SK-N-SH (cell line): ENCODE measurements at regions not wholly inside any gene's neighbourhood (a gene's known extent, or its start where the extent isn't known, plus 50 kb on each side); places are given as distances from the start of the nearest gene placed in this dataset.
A peak's percentile ranks its signal among the peaks of the same experiment; 100 is the strongest.

Experiments
- CTCF ChIA-PET: fragments of 300-600, 350-600 bp; formaldehyde crosslinking; extraction: SDS; loops from one replicate; lab custom pipeline; 2021; lab: Yijun Ruan, JAX
- POLR2A ChIA-PET: fragments of 350-600 bp; sonication (Branson Sonifier 250); formaldehyde crosslinking; extraction: SDS; loops from one replicate; lab custom pipeline; 2020; ENCODE audit warnings: antibody characterized with exemption, inconsistent platforms; lab: Yijun Ruan, JAX
- DNase-seq: peaks from one replicate; pipeline ENCODE4 v3.0.0; 2012
- H2AFZ ChIP-seq: fragments of 200-600 bp; sonication (generic); 2 replicates; pipeline ENCODE4 v1.8.1; 2016; ENCODE audit warnings: antibody characterized with exemption, mild to moderate bottlenecking, low read depth
- H3F3A ChIP-seq: fragments of 200-600 bp; sonication (generic); replicated peaks from 2 replicates; pipeline ENCODE3; 2016; ENCODE audit warnings: antibody characterized with exemption, mild to moderate bottlenecking; ENCODE audit not compliant: insufficient read depth
- H3K27ac ChIP-seq, 2 experiments: fragments of 200-500 bp in 1 of 2; fragments of 200-600 bp in 1 of 2; sonication (Bioruptor generic) in 1 of 2; sonication (generic), shearing (Covaris generic) in 1 of 2; 2 replicates each; pipeline versions ENCODE4 v1.5.1 to v1.6.1; 2014 to 2016; ENCODE audit warnings: low read depth in 2 of 2, inconsistent platforms in 1 of 2, low read length in 1 of 2, mild to moderate bottlenecking in 1 of 2, mixed read lengths in 1 of 2
- H3K27me3 ChIP-seq: fragments of 200-600 bp; sonication (generic), shearing (Covaris generic); 2 replicates; pipeline ENCODE4 v1.6.1; 2016; ENCODE audit warnings: mixed run types; ENCODE audit not compliant: insufficient read depth
- H3K36me3 ChIP-seq, 2 experiments: fragments of 200-500 bp in 1 of 2; fragments of 200-600 bp in 1 of 2; sonication (Bioruptor generic) in 1 of 2; sonication (generic) in 1 of 2; replicated peaks in 1 of 2; 2 replicates each; pipeline versions ENCODE3 to v1.5.1; 2014 to 2016; ENCODE audit warnings: low read length in 1 of 2, mild to moderate bottlenecking in 1 of 2; ENCODE audit not compliant: insufficient read depth in 2 of 2, control insufficient read depth in 1 of 2
- H3K4me1 ChIP-seq, 2 experiments: fragments of 200-500 bp in 1 of 2; fragments of 200-600 bp in 1 of 2; sonication (Bioruptor generic) in 1 of 2; sonication (generic), shearing (Covaris generic) in 1 of 2; 2 replicates each; pipeline versions ENCODE4 v1.5.1 to v1.6.1; 2014 to 2016; ENCODE audit warnings: low read depth in 1 of 2, low read length in 1 of 2, mixed run types in 1 of 2; ENCODE audit not compliant: insufficient read depth in 2 of 2, control insufficient read depth in 1 of 2
- H3K4me2 ChIP-seq: fragments of 200-600 bp; sonication (generic), shearing (Covaris generic); 2 replicates; pipeline ENCODE4 v1.6.1; 2017; ENCODE audit warnings: mixed run types
- H3K4me3 ChIP-seq, 2 experiments: fragments of 200-500 bp in 1 of 2; fragments of 200-600 bp in 1 of 2; sonication (Bioruptor generic) in 1 of 2; sonication (generic), shearing (Covaris generic) in 1 of 2; 2 replicates each; pipeline versions ENCODE4 v1.5.1 to v1.8.1; 2014 to 2016; ENCODE audit warnings: low read depth in 2 of 2, inconsistent platforms in 1 of 2, low read length in 1 of 2, mild to moderate bottlenecking in 1 of 2, mixed read lengths in 1 of 2, moderate library complexity in 1 of 2
- H3K79me2 ChIP-seq: fragments of 200-600 bp; sonication (generic); 2 replicates; pipeline ENCODE4 v1.8.1; 2017; ENCODE audit warnings: mild to moderate bottlenecking; ENCODE audit not compliant: insufficient read depth
- H3K9ac ChIP-seq: fragments of 200-600 bp; sonication (generic); 2 replicates; pipeline ENCODE4 v1.6.1; 2017; ENCODE audit warnings: mixed run types
- H3K9me2 ChIP-seq: fragments of 200-600 bp; sonication (generic); 2 replicates; pipeline ENCODE4 v1.6.1; 2017; ENCODE audit warnings: mixed run types
- H3K9me3 ChIP-seq: fragments of 200-600 bp; sonication (generic); 2 replicates; pipeline ENCODE4 v1.6.1; 2017; ENCODE audit warnings: mixed run types, mild to moderate bottlenecking, moderate library complexity
- H4K20me1 ChIP-seq: fragments of 200-600 bp; sonication (generic); 2 replicates; pipeline ENCODE4 v1.6.1; 2017; ENCODE audit warnings: mild to moderate bottlenecking, mixed run types; ENCODE audit not compliant: insufficient read depth
- ELF1 ChIP-seq: IDR thresholded peaks from 2 replicates; pipeline ENCODE4 v1.4.0; 2012
- JUND ChIP-seq: IDR thresholded peaks from 2 replicates; pipeline ENCODE4 v1.4.0; 2012
- MXI1 ChIP-seq: IDR thresholded peaks from 2 replicates; pipeline ENCODE4 v1.6.1; 2012; ENCODE audit warnings: mild to moderate bottlenecking, low read depth, low read length, improper control_type of control experiment
- NFIC ChIP-seq: IDR thresholded peaks from 2 replicates; pipeline ENCODE4 v1.4.0; 2012; ENCODE audit warnings: borderline replicate concordance
- RAD21 ChIP-seq: IDR thresholded peaks from 2 replicates; pipeline ENCODE4 v1.6.1; 2012; ENCODE audit warnings: mild to moderate bottlenecking, low read length
- RXRA ChIP-seq: IDR thresholded peaks from 2 replicates; pipeline ENCODE4 v1.4.0; 2012; ENCODE audit warnings: low read depth, mild to moderate bottlenecking, borderline replicate concordance
- TAF1 ChIP-seq: IDR thresholded peaks from 2 replicates; pipeline ENCODE4 v1.6.1; 2012; ENCODE audit warnings: low read depth, mild to moderate bottlenecking, low read length, moderate library complexity, borderline replicate concordance
- TEAD4 ChIP-seq: IDR thresholded peaks from 2 replicates; pipeline ENCODE4 v1.4.0; 2012; ENCODE audit warnings: mild to moderate bottlenecking, borderline replicate concordance; ENCODE audit not compliant: insufficient read depth
- YY1 ChIP-seq: IDR thresholded peaks from 2 replicates; pipeline ENCODE4 v1.4.0; 2012; ENCODE audit warnings: low read depth, mild to moderate bottlenecking
- WGBS: methylation state at CpG from one replicate; pipeline ENCODE4 v1.1.6; 2017; ENCODE audit warnings: low lambda C conversion rate; 5-methylcytosine and 5-hydroxymethylcytosine counted together
- TF ChIP-seq, protein P1 (sequence below): fragments of 200-600 bp; sonication (generic); IDR thresholded peaks from 2 replicates; pipeline ENCODE4 v1.6.1; 2017; ENCODE audit warnings: antibody characterized with exemption, mild to moderate bottlenecking, moderate library complexity
- TF ChIP-seq, protein P2 (sequence below): IDR thresholded peaks from 2 replicates; pipeline ENCODE4 v1.4.0; 2012; ENCODE audit warnings: low read depth, borderline replicate concordance

DNA sequence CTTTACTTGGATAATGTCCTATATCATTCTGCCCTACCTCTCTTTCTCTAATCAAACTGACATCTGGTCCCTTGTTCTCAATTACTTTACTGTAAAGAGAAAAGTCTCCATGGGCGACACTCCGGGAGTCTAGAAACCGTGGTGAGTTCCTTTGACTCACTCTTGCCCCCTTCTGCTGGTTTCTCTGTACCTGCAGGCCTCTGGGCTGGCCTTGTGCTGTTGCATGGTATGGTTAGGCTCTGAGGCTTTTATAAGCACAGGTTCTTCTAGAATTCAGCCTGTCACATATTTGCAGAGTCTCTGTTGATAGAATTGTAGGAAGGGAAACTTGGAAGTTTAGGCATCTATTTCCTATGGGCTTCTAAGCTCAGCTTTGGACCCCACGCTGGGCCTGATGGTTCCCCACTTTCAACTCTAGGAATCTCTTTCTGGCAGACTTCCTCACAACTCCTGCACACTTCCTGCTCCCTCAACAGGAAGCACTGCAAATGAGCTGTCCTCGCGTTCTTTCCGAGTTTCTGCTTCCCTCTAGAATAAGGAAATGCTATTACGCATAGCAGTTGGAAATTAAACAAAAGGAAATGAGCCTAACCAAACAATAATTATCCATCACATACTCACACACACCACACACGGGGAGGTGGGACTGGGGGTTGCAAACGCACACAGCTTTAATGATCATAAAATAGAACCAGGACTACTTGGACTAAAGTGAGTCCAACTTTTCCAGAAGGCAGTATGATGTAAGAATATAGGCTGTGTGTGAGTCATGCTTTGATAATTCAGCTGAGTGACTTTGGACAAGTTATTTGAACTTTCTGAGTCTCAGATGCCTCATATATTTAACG lies 683.3 kb downstream of the QKI start:
- Histone ChIP-seq H3K4me1 (no peaks in the 10 kb centered on the region), H3K36me3 (no peaks in the 10 kb centered on the region), H3K27me3 (no peaks in the 10 kb centered on the region), H4K20me1 (no peaks in the 10 kb centered on the region), H3K79me2 (no peaks in the 10 kb centered on the region), H3K4me2 (no peak overlapping the region), H3K4me3 (no peak overlapping the region), H3K9me3 (no peaks in the 10 kb centered on the region), H3K27ac (no peak overlapping the region), H3K9ac (no peak overlapping the region), H3K9me2 (no peaks in the 10 kb centered on the region), H3F3A (no peaks in the 10 kb centered on the region), H2AFZ (no peak overlapping the region)
- TF ChIP-seq YY1 (no peak), RAD21 (peak; percentile 11; the same call in 1 of the 2 replicates)
- WGBS: 43% methylated on average over 11 of the region's 11 CpGs
- no peak for DNase-seq
- ChIA-PET POLR2A (no interaction called here), CTCF (interaction anchor here (0.6 to 1.5 kb wide), 2 partner anchors 12 to 467 kb away, joined by 3 to 7 read pairs; no protein-coding TSS in a partner anchor)

DNA sequence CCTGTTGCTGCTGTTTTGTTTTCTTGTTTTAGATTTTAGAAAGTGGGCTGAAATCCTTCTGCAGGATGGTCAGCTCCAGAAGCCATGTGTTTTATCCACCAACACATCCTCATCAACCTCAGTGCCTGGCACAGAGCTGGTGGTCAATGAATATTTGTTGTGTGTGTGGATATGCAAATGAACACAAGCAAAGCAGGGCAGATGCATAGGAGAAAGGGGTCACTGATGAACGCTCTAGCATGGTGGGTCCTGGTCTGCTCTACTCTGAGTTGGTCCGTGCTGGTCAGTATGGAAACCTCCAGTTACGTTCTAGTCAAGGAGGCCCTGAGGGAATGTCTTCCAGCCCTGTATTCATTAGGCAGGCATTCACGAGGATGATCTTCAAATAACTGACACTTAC lies 682.5 kb downstream of the QKI start:
- no peak overlapping the region for H3K27ac ChIP-seq
- 37% methylated on average over 4 of the region's 4 CpGs for WGBS
- H3K9ac ChIP-seq: no peak overlapping the region
- TF ChIP-seq TAF1: no peak
- no peak for TF ChIP-seq TEAD4
- no peak for TF ChIP-seq RXRA
- no peak for TF ChIP-seq ELF1
- no peak for TF ChIP-seq MXI1
- no peak for TF ChIP-seq JUND
- TF ChIP-seq NFIC: no peak
- TF ChIP-seq, protein P1, sequence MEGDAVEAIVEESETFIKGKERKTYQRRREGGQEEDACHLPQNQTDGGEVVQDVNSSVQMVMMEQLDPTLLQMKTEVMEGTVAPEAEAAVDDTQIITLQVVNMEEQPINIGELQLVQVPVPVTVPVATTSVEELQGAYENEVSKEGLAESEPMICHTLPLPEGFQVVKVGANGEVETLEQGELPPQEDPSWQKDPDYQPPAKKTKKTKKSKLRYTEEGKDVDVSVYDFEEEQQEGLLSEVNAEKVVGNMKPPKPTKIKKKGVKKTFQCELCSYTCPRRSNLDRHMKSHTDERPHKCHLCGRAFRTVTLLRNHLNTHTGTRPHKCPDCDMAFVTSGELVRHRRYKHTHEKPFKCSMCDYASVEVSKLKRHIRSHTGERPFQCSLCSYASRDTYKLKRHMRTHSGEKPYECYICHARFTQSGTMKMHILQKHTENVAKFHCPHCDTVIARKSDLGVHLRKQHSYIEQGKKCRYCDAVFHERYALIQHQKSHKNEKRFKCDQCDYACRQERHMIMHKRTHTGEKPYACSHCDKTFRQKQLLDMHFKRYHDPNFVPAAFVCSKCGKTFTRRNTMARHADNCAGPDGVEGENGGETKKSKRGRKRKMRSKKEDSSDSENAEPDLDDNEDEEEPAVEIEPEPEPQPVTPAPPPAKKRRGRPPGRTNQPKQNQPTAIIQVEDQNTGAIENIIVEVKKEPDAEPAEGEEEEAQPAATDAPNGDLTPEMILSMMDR: no peak
- TF ChIP-seq, protein P2, sequence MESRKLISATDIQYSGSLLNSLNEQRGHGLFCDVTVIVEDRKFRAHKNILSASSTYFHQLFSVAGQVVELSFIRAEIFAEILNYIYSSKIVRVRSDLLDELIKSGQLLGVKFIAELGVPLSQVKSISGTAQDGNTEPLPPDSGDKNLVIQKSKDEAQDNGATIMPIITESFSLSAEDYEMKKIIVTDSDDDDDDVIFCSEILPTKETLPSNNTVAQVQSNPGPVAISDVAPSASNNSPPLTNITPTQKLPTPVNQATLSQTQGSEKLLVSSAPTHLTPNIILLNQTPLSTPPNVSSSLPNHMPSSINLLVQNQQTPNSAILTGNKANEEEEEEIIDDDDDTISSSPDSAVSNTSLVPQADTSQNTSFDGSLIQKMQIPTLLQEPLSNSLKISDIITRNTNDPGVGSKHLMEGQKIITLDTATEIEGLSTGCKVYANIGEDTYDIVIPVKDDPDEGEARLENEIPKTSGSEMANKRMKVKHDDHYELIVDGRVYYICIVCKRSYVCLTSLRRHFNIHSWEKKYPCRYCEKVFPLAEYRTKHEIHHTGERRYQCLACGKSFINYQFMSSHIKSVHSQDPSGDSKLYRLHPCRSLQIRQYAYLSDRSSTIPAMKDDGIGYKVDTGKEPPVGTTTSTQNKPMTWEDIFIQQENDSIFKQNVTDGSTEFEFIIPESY: no peak
- no peaks in the 10 kb centered on the region for H3K4me1 ChIP-seq
- H3K9me2 ChIP-seq: no peaks in the 10 kb centered on the region
- POLR2A ChIA-PET: no interaction called here
- no peaks in the 10 kb centered on the region for H4K20me1 ChIP-seq
- CTCF ChIA-PET: interaction anchor here (0.6 kb wide), 1 partner anchor 1231 kb away, joined by 3 read pairs; no protein-coding TSS in a partner anchor
- no peak overlapping the region for H3K4me2 ChIP-seq
- no peak overlapping the region for H2AFZ ChIP-seq
- no peaks in the 10 kb centered on the region for H3K79me2 ChIP-seq
- H3K36me3 ChIP-seq: no peaks in the 10 kb centered on the region
- no peaks in the 10 kb centered on the region for H3F3A ChIP-seq
- H3K27me3 ChIP-seq: no peaks in the 10 kb centered on the region
- H3K4me3 ChIP-seq: no peak overlapping the region
- no peaks in the 10 kb centered on the region for H3K9me3 ChIP-seq
- no peak for DNase-seq
